ENCODE measurements at regions not wholly inside any gene's neighbourhood (a gene's known extent, or its start where the extent isn't known, plus 50 kb on each side); places are given as distances from the start of the nearest gene placed in this dataset.

- ChIA-PET POLR2A (no interaction called here), CTCF (ENCODE audit: unreplicated experiment) (no interaction called here)
- Histone ChIP-seq H3K36me3 (ENCODE audit: insufficient read depth, low read length) (no peaks in the 10 kb centered on the region), H3K4me3 (ENCODE audit: low read depth, low read length, poor library complexity, severe bottlenecking) (no peak overlapping the region), H3K79me2 (ENCODE audit: insufficient read depth, low read depth, low read length) (no peaks in the 10 kb centered on the region), H3K4me2 (ENCODE audit: low read length) (no peak overlapping the region), H2AFZ (ENCODE audit: low read length) (no peak overlapping the region), H3K4me1 (ENCODE audit: insufficient read depth, low read length, poor library complexity, severe bottlenecking) (no peaks in the 10 kb centered on the region), H4K20me1 (ENCODE audit: insufficient read depth, low read length) (no peaks in the 10 kb centered on the region), H3K9me2 (ENCODE audit: insufficient read depth, low read length) (no peaks in the 10 kb centered on the region; the same call in 1 of the 2 replicates), H3K27ac (ENCODE audit: low read depth, low read length, poor library complexity, severe bottlenecking) (no peak overlapping the region), H3K9me3 (ENCODE audit: low read length) (no peaks in the 10 kb centered on the region)
- BruUV-seq (replicated peaks) = no TSS peak
- intact Hi-C loops (cut with micrococcal nuclease; ENCODE audit: unreplicated experiment) = no loop called here
- no peak for DNase-seq (ENCODE audit: low spot score)
- no peak for TF ChIP-seq CTCF (conservative IDR thresholded peaks at IDR 0.05; ENCODE audit: low read length)
- TF ChIP-seq EZH2phosphoT487 (IDR thresholded peaks at IDR 0.05; ENCODE audit: borderline replicate concordance, low read depth, low read length) = no peak
Measured at GRCh38 chr12:93254911-93255310, 122.8 kb upstream of the NUDT4 start.

- Histone ChIP-seq H3K79me2 (ENCODE audit: insufficient read depth, low read depth, low read length) (no peaks in the 10 kb centered on the region), H2AFZ (ENCODE audit: low read length) (no peak overlapping the region), H3K27ac (ENCODE audit: low read depth, low read length, poor library complexity, severe bottlenecking) (no peak overlapping the region), H3K4me1 (ENCODE audit: insufficient read depth, low read length, poor library complexity, severe bottlenecking) (no peaks in the 10 kb centered on the region), H3K36me3 (ENCODE audit: insufficient read depth, low read length) (no peaks in the 10 kb centered on the region), H3K4me2 (ENCODE audit: low read length) (no peak overlapping the region), H3K9me2 (ENCODE audit: insufficient read depth, low read length) (no peaks in the 10 kb centered on the region), H3K4me3 (ENCODE audit: low read depth, low read length, poor library complexity, severe bottlenecking) (no peak overlapping the region), H4K20me1 (ENCODE audit: insufficient read depth, low read length) (no peaks in the 10 kb centered on the region), H3K9me3 (ENCODE audit: low read length) (no peaks in the 10 kb centered on the region)
- intact Hi-C loops (cut with micrococcal nuclease; ENCODE audit: unreplicated experiment) = no loop called here
- BruUV-seq (replicated peaks) = no TSS peak
- DNase-seq (ENCODE audit: low spot score) = no peak
- ChIA-PET CTCF (ENCODE audit: unreplicated experiment) (no interaction called here), POLR2A (no interaction called here)
- TF ChIP-seq EZH2phosphoT487 (IDR thresholded peaks at IDR 0.05; ENCODE audit: borderline replicate concordance, low read depth, low read length) (no peak), CTCF (conservative IDR thresholded peaks at IDR 0.05; ENCODE audit: low read length) (no peak)
Measured at GRCh38 chr12:93256256-93256969, 121.3 kb upstream of the NUDT4 start.

- H3K9me3 ChIP-seq (ENCODE audit: low read length) = no peaks in the 10 kb centered on the region
- H3K4me1 ChIP-seq (ENCODE audit: insufficient read depth, low read length, poor library complexity, severe bottlenecking) = no peaks in the 10 kb centered on the region
- TF ChIP-seq CTCF (conservative IDR thresholded peaks at IDR 0.05; ENCODE audit: low read length) (no peak), EZH2phosphoT487 (IDR thresholded peaks at IDR 0.05; ENCODE audit: borderline replicate concordance, low read depth, low read length) (no peak)
- BruUV-seq (replicated peaks) = no TSS peak
- ChIA-PET POLR2A (interaction anchor here (0.6 kb wide), 1 partner anchor 276 kb away, joined by 3 read pairs; no protein-coding TSS in a partner anchor), CTCF (ENCODE audit: unreplicated experiment) (interaction anchor here (0.9 kb wide), 1 partner anchor 12 kb away, joined by 3 read pairs; no protein-coding TSS in a partner anchor)
- H3K9me2 ChIP-seq (ENCODE audit: insufficient read depth, low read length) = no peaks in the 10 kb centered on the region
- no peaks in the 10 kb centered on the region for H4K20me1 ChIP-seq (ENCODE audit: insufficient read depth, low read length)
- no peak overlapping the region for H2AFZ ChIP-seq (ENCODE audit: low read length)
- H3K4me3 ChIP-seq (ENCODE audit: low read depth, low read length, poor library complexity, severe bottlenecking) = no peak overlapping the region
- no peaks in the 10 kb centered on the region for H3K79me2 ChIP-seq (ENCODE audit: insufficient read depth, low read depth, low read length)
- intact Hi-C loops (cut with micrococcal nuclease; ENCODE audit: unreplicated experiment) = no loop called here
- no peak for DNase-seq (ENCODE audit: low spot score)
- no peaks in the 10 kb centered on the region for H3K36me3 ChIP-seq (ENCODE audit: insufficient read depth, low read length)
- no peak overlapping the region for H3K27ac ChIP-seq (ENCODE audit: low read depth, low read length, poor library complexity, severe bottlenecking)
- H3K4me2 ChIP-seq (ENCODE audit: low read length) = no peak overlapping the region
Measured at GRCh38 chr12:93261505-93262094, 116.1 kb upstream of the NUDT4 start.

All from OCI-LY7 (cell line).